Stimulated activated CD4-positive, alpha-beta T cell treated with anti-CD3 and anti-CD28 coated beads, Interleukin-1b, Interleukin-23, amount 100 ng/mL, for 48 hours (primary cell): ENCODE measurements at regions not wholly inside any gene's neighbourhood (a gene's known extent, or its start where the extent isn't known, plus 50 kb on each side); places are given as distances from the start of the nearest gene placed in this dataset.

Experiments used
- DNase-seq: peaks from one replicate; pipeline ENCODE4 v3.0.0-alpha.2; 2020

DNA sequence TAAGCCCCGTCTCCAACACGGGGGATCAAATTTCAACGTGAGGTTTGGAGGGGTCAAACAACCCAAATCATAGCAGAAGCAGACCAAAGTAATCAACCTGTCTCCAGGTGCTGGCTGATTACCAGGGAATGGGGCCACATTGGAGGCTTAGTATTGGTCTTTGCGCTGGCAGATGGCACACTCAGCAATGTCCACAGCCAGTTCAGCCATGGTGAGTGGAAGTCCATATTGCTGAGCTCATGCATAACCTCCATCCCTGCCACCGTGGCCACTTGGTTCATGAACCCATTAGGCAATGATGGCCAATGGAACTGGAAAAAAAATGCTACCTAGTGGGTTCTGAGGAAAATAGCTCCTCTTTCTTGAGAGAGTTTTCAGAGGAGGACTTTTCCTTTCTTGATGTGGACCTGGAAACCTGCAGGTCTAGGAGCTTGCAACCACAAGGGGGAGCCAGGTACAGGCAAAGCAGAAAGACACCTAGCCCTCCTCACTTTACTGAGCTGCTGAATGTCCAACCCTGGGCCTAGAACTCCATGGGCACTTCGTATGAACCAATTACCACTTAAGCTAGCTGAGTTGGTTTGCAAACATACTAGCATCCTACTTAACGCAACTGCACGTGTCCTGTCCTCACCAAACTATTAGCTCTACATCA, 128.0 kb upstream of the GYPC start:
- peak; percentile 61 for DNase-seq

DNA sequence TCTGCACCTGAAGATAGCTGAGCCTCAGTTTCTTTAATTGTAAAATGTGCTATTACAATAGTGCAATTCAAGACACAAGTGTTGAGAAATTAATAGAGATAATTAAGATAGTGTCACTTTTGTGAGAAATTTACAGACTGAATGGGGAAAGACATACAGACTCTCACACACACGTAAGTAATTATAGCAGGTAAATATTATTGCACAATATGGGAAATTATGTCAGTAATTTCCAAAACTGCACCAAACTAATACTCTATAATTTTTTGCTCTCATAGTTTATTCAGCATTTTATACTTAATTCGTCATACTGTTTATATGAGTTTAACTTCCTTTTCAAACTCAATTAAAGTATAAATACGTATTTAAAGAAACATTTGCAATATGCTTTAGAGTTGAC, 124.9 kb upstream of the GYPC start:
- no peak for DNase-seq

GRCh38 chr2:126534478-126534877, 121.5 kb upstream of the GYPC start:
- DNase-seq = no peak

- no peak for DNase-seq
Measured at GRCh38 chr2:126535408-126535807, 120.5 kb upstream of the GYPC start.

- no peak for DNase-seq
Measured at GRCh38 chr2:126536605-126537200, 119.3 kb upstream of the GYPC start.

DNA sequence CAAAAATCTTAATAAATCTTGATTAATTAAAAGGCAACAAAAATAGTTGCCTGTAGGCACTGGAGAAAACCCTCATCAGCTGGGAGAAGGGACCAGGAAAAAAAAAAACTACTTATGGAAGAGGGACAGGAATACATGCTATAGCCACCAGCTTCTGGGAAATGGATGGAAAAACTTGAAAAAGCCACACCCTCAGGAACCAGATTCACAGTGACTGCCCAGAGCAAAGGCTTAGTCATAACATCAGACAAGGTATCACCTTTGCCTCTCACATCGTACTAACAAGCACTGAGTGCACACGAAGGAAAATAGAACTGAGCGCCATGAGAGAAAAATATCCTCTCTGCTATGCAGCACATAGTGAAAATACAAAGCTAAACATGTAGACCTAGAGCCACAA, 116.9 kb upstream of the GYPC start:
- no peak for DNase-seq

DNA sequence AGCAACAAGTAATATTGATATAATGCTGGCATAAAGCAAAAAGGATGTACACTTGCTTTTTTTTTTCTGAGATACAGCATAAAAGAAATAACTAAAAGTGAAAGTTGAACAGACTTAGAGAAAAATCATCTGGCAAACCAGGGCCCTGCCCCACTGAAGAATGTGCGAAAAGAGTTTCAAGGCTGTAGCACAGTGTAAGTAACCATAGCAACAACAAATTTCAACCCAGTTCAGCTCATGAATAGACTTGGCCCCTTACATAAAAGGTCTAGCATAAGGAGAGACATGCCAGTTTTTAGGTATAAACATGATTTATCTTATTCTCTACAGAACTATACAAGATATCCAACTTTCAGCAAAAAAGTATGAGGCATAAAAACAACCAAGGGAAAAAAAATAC, 113.7 kb upstream of the GYPC start:
- no peak for DNase-seq

DNA sequence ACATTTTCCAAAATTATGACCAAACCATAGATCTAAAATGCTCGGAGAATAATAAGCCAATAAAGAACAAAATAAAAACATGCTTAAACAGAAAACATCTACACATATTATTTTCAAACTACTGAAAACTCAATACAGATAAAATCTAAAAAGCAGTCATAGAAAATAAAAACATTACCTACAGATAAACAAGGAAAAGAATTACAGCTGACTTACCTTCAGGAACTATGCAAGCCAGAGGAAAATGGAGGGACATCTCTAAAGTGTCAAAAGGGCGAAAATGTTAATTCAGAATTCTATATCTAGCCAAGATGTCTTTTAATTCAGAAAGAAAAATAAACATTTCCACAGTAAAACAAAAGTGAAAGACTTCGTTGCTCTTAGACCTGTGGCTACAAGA, 112.9 kb upstream of the GYPC start:
- no peak for DNase-seq

GRCh38 chr2:126558029-126558428, 97.9 kb upstream of the GYPC start:
- DNase-seq = no peak

- DNase-seq = no peak
Measured at GRCh38 chr2:126568734-126569133, 87.2 kb upstream of the GYPC start.

- DNase-seq = no peak
Measured at GRCh38 chr2:126571403-126571802, 84.6 kb upstream of the GYPC start.

DNA sequence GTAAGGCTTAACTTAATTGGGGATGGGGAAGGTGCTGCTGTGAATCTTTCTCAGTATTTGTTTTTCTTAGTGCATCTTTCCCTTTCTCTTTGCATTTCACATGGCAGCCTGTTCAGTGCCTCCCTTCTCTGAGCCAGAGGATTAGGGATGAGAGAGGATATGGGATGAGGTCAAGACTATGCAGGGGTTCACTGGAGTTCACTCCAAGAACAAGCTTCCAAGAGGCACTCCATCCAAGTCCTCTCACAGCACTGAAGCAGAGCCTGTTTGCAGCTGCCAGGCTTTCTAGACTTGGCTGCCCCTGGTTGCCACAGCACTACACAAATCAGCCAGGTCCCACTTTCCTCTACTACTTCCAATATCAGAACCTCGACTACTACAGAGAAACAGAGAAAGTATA, 80.3 kb upstream of the GYPC start:
- no peak for DNase-seq

- no peak for DNase-seq
Measured at GRCh38 chr2:126579868-126580267, 76.1 kb upstream of the GYPC start.

- DNase-seq = no peak
Measured at GRCh38 chr2:126586317-126586716, 69.6 kb upstream of the GYPC start.

DNA sequence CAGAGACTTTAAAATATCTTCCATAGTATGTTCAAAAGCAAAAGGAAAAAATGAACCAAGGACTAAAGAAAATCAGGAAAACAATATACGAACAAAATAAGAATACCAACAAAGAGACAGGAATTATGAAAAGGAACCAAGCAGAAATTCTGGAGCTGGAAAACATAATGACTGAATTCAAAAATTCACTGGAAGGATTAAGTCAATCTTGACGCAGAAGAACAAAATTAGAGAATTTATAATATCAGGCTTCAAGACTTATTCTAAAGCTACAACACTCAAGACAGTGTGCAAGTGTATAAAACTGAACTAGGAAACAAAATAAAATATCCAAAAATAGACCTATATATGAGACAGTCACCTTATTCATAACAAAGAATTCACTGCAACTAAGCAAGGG, 56.9 kb upstream of the GYPC start:
- no peak for DNase-seq

DNA sequence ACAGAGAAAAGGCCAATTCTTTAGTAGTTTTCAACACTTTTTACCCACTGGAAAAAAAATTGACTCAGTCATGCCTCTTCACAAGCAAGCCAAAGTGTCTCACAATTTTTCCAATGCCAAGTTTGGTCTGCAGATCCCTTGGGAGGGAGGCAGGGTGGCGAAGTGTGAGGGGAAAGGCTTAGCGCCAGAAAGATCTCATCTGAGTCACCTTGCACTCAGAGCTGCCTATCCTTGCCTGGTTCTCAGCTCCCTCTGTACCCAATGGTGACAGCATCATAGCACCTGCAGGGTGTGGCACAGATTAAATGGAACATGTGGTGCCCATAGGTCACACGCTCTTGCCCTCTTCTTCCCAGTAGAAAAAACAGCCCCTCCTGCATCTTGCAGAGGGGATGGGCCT, 55.2 kb upstream of the GYPC start:
- DNase-seq = no peak

DNA sequence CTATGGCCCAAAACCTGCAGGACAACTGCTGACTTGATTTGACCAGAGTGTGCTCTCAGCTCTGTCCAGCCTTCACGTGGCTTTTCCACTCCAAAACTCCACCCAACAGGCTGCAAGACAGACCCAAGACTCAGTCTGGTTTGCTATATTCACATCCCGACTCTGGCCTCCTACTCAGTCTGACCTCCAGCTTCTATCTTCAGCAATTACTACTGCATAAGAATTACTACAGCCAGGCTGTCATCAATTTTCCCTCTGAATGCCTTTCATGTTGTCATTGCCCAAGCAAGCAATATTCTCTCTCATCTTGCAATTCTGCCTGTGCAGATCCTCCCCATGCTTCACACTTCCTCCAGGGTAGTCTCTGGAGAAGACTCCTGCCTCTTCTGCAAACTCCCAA, 53.6 kb upstream of the GYPC start:
- no peak for DNase-seq
